HEK293 (cell line): ENCODE measurements at regions not wholly inside any gene's neighbourhood (a gene's known extent, or its start where the extent isn't known, plus 50 kb on each side); places are given as distances from the start of the nearest gene placed in this dataset.

Source experiments
- ZNF423 ChIP-seq: fragments of 450-650 bp; formaldehyde crosslinking; IDR thresholded peaks from 2 replicates; pipeline ENCODE4 v1.5.1; 2016; ENCODE audit warnings: missing biosample characterization, missing genetic modification characterization
- ZNF433 ChIP-seq: fragments of 450-650 bp; formaldehyde crosslinking; IDR thresholded peaks from 2 replicates; pipeline ENCODE4 v1.5.1; 2016; ENCODE audit warnings: missing biosample characterization, missing genetic modification characterization, low read depth
- ZSCAN30 ChIP-seq: fragments of 450-650 bp; IDR thresholded peaks from 2 replicates; pipeline ENCODE4 v1.5.1; 2018; ENCODE audit warnings: missing biosample characterization, mild to moderate bottlenecking, missing genetic modification characterization, moderate library complexity

GRCh38 chr7:85630904-85631600 lies 444.2 kb upstream of the SEMA3D start:
- TF ChIP-seq ZSCAN30 (tag by site-specific recombination) (no peak), ZNF433 (tag by site-specific recombination) (no peak), ZNF423 (tag by site-specific recombination) (no peak)
